ENCODE measurements at regions not wholly inside any gene's neighbourhood (a gene's known extent, or its start where the extent isn't known, plus 50 kb on each side); places are given as distances from the start of the nearest gene placed in this dataset.

GRCh38 chr2:226652369-226652768 lies 147.3 kb downstream of the IRS1 start:
- DNase-seq, result no peak

- no peak for DNase-seq
Measured at GRCh38 chr2:226649871-226650660, 149.6 kb downstream of the IRS1 start.

- no peak for DNase-seq
Measured at GRCh38 chr2:226649201-226649600, 150.4 kb downstream of the IRS1 start.

- no peak for DNase-seq
Measured at GRCh38 chr2:226647621-226648518, 151.8 kb downstream of the IRS1 start.

GRCh38 chr2:226644399-226644865 lies 155.2 kb downstream of the IRS1 start:
- no peak for DNase-seq

- DNase-seq, result no peak
Measured at GRCh38 chr2:226643946-226644282, 155.7 kb downstream of the IRS1 start.

- no peak for DNase-seq
Measured at GRCh38 chr2:226643030-226643945, 156.3 kb downstream of the IRS1 start.

- no peak for DNase-seq
Measured at GRCh38 chr2:226641008-226641407, 158.6 kb downstream of the IRS1 start.

- DNase-seq, result no peak
Measured at GRCh38 chr2:226640501-226640900, 159.1 kb downstream of the IRS1 start.

GRCh38 chr2:226639550-226639949 lies 160.1 kb downstream of the IRS1 start:
- no peak for DNase-seq

GRCh38 chr2:226638576-226638975 lies 161.0 kb downstream of the IRS1 start:
- DNase-seq, result no peak

GRCh38 chr2:226637383-226637782 lies 162.2 kb downstream of the IRS1 start:
- no peak for DNase-seq

- no peak for DNase-seq
Measured at GRCh38 chr2:226636586-226636985, 163.0 kb downstream of the IRS1 start.

GRCh38 chr2:226634943-226635604 lies 164.5 kb downstream of the IRS1 start:
- no peak for DNase-seq

- DNase-seq, result no peak
Measured at GRCh38 chr2:226631671-226632070, 167.9 kb downstream of the IRS1 start.

- no peak for DNase-seq
Measured at GRCh38 chr2:226631187-226631586, 168.4 kb downstream of the IRS1 start.

GRCh38 chr2:226625946-226626345 lies 173.7 kb downstream of the IRS1 start:
- DNase-seq, result no peak

GRCh38 chr2:226623587-226624368 lies 175.8 kb downstream of the IRS1 start:
- peak; percentile 97 for DNase-seq

GRCh38 chr2:226622484-226622883 lies 177.1 kb downstream of the IRS1 start:
- no peak for DNase-seq

- no peak for DNase-seq
Measured at GRCh38 chr2:226620176-226620575, 179.4 kb downstream of the IRS1 start.

- DNase-seq, result no peak
Measured at GRCh38 chr2:226619707-226620106, 179.9 kb downstream of the IRS1 start.
